Osteocyte (in vitro differentiated cells): ENCODE measurements at regions not wholly inside any gene's neighbourhood (a gene's known extent, or its start where the extent isn't known, plus 50 kb on each side); places are given as distances from the start of the nearest gene placed in this dataset.

Experiments
- DNase-seq: peaks from one replicate; pipeline ENCODE4 v3.0.0; 2021; ENCODE audit warnings: mixed read lengths; ENCODE audit not compliant: unreplicated experiment; ENCODE audit errors: extremely low spot score
- H3K27ac Mint-ChIP-seq: one replicate; pipeline ENCODE4 v1.8.0; 2021; ENCODE audit warnings: mild to moderate bottlenecking, mixed read lengths; ENCODE audit not compliant: unreplicated experiment
- H3K27me3 Mint-ChIP-seq: one replicate; pipeline ENCODE4 v1.8.0; 2021; ENCODE audit warnings: mixed read lengths; ENCODE audit not compliant: unreplicated experiment
- H3K36me3 Mint-ChIP-seq: one replicate; pipeline ENCODE4 v1.8.0; 2021; ENCODE audit warnings: mixed read lengths; ENCODE audit not compliant: unreplicated experiment
- H3K4me1 Mint-ChIP-seq: one replicate; pipeline ENCODE4 v1.8.0; 2021; ENCODE audit warnings: mixed read lengths; ENCODE audit not compliant: unreplicated experiment
- H3K4me3 Mint-ChIP-seq: one replicate; pipeline ENCODE4 v1.8.0; 2021; ENCODE audit warnings: mild to moderate bottlenecking, moderate library complexity, mixed read lengths; ENCODE audit not compliant: unreplicated experiment
- H3K9me3 Mint-ChIP-seq: one replicate; pipeline ENCODE4 v1.8.0; 2021; ENCODE audit warnings: mixed read lengths; ENCODE audit not compliant: unreplicated experiment
- TF ChIP-seq, protein P1 (sequence below): fragments of 200-600 bp; sonication (generic); IDR thresholded peaks from 2 replicates; pipeline ENCODE4 v1.5.0; 2021; ENCODE audit warnings: antibody characterized with exemption, mild to moderate bottlenecking, moderate library complexity

DNA sequence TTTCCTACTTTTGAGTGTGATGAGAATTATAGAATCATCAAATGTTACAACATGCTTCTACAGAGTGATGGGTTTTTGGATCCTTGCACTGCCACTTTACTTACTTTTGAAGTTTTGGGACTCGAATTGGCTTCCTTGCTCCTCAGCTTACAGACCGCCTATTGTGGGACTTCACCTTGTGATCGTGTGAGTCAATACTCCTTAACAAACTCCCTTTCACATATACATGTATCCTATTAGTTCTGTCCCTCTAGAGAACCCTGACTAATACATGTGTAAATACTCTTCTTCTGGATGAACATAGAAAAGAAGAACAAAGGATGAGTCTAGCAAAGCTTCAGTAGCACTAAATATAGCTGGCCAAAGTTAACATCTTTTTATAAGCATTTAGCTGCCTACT, 98.7 kb upstream of the PDE4D start:
- H3K27me3 Mint-ChIP-seq, result peaks cover 2% of the 10 kb centered on the region
- no peaks in the 10 kb centered on the region for H3K36me3 Mint-ChIP-seq
- peaks cover 6% of the 10 kb centered on the region for H3K4me1 Mint-ChIP-seq
- TF ChIP-seq, protein P1, sequence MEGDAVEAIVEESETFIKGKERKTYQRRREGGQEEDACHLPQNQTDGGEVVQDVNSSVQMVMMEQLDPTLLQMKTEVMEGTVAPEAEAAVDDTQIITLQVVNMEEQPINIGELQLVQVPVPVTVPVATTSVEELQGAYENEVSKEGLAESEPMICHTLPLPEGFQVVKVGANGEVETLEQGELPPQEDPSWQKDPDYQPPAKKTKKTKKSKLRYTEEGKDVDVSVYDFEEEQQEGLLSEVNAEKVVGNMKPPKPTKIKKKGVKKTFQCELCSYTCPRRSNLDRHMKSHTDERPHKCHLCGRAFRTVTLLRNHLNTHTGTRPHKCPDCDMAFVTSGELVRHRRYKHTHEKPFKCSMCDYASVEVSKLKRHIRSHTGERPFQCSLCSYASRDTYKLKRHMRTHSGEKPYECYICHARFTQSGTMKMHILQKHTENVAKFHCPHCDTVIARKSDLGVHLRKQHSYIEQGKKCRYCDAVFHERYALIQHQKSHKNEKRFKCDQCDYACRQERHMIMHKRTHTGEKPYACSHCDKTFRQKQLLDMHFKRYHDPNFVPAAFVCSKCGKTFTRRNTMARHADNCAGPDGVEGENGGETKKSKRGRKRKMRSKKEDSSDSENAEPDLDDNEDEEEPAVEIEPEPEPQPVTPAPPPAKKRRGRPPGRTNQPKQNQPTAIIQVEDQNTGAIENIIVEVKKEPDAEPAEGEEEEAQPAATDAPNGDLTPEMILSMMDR, result no peak
- no peaks in the 10 kb centered on the region for H3K9me3 Mint-ChIP-seq
- no peak overlapping the region for H3K27ac Mint-ChIP-seq
- DNase-seq, result no peak
- H3K4me3 Mint-ChIP-seq, result no peak overlapping the region

DNA sequence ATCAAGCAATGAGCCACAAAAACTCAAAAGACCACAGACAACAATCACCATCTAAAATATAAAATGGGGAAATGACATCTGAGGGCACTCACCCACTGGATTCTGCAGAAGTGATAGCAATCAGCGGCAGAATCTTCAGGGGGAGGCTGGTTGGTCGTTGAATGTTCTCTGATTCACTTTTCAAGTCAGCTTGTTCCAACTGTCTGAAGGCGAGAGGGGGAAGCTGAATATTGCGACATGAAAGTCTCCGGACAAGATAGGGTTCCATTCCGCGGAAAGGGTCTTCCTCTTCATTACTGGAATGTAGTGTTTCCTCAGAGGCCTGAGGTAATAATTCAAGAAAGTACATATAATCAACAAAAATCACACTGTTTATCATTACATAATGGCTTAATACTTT, 94.9 kb upstream of the PDE4D start:
- TF ChIP-seq, protein P1, result no peak
- Mint-ChIP-seq H3K36me3 (no peaks in the 10 kb centered on the region), H3K27ac (no peak overlapping the region), H3K27me3 (peaks cover 2% of the 10 kb centered on the region), H3K9me3 (peaks cover 5% of the 10 kb centered on the region), H3K4me3 (no peak overlapping the region), H3K4me1 (no peaks in the 10 kb centered on the region)
- no peak for DNase-seq

DNA sequence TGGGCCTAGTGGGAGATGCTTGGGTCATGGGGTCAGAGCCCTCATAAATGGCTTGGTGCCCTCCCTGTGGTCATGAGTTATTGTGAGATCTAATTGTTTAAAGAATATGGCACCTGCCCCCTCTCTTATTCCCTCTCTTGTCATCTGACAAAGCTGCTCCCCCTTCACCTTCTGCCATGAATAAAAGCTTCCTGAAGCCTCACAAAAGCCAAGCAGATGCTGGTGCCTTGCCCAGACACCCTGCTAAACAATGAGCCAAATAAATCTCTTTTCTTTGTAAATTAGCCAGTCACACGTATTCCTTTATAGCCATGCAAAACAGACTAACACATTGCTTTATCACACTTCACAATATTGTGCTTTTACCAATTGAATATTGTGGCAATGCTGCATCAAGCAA, 82.8 kb upstream of the PDE4D start:
- H3K9me3 Mint-ChIP-seq, result no peaks in the 10 kb centered on the region
- DNase-seq, result no peak
- no peak overlapping the region for H3K27ac Mint-ChIP-seq
- no peaks in the 10 kb centered on the region for H3K36me3 Mint-ChIP-seq
- H3K27me3 Mint-ChIP-seq, result peaks cover 22% of the 10 kb centered on the region
- no peaks in the 10 kb centered on the region for H3K4me1 Mint-ChIP-seq
- H3K4me3 Mint-ChIP-seq, result no peak overlapping the region
- TF ChIP-seq, protein P1, result no peak

DNA sequence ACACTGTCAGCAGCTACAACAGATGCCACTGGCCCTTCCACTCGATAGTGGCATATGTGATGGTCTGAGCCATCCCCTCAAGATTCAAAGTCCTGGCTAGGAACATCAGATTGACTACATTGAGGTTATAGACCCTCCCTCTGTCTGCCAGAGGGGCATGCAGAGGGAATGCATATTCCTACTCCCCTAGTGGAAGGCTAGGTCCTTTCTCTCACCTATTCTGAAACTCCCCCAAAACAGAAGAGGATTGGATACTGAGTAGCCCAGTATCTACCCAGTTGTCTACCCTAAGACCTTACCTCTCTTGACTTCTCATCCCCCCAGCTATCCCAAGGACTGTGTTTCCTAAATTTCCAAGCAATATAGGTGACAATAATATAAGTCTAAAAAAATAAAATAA, 78.5 kb upstream of the PDE4D start:
- no peak overlapping the region for H3K4me3 Mint-ChIP-seq
- no peaks in the 10 kb centered on the region for H3K36me3 Mint-ChIP-seq
- H3K9me3 Mint-ChIP-seq, result no peaks in the 10 kb centered on the region
- TF ChIP-seq, protein P1, result no peak
- peaks cover 24% of the 10 kb centered on the region for H3K27me3 Mint-ChIP-seq
- no peaks in the 10 kb centered on the region for H3K4me1 Mint-ChIP-seq
- no peak overlapping the region for H3K27ac Mint-ChIP-seq
- no peak for DNase-seq

DNA sequence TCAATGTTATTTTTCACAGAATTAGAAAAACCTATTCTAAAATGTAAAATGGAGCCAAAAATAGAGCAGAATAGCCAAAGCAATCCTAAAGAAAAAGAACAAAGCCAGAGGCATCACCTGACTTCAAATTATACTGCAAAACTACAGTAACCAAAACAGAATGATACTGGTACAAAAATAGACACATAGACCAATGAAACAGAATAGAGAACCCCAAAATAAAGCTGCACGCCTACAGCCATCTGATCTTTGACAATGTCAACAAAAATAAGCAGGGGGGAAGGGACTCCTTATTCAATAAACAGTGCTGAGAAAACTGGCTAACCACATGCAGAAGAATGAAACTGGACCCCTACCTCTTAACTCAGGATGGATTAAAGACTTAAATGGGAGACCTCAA, 65.8 kb upstream of the PDE4D start:
- TF ChIP-seq, protein P1, result no peak
- no peak overlapping the region for H3K4me3 Mint-ChIP-seq
- H3K27ac Mint-ChIP-seq, result no peak overlapping the region
- no peak for DNase-seq
- H3K36me3 Mint-ChIP-seq, result no peaks in the 10 kb centered on the region
- no peaks in the 10 kb centered on the region for H3K9me3 Mint-ChIP-seq
- no peaks in the 10 kb centered on the region for H3K4me1 Mint-ChIP-seq
- H3K27me3 Mint-ChIP-seq, result peaks cover 14% of the 10 kb centered on the region
